OCI-LY3 (cell line): ENCODE measurements at regions not wholly inside any gene's neighbourhood (a gene's known extent, or its start where the extent isn't known, plus 50 kb on each side); places are given as distances from the start of the nearest gene placed in this dataset.

Source experiments
- H2AFZ ChIP-seq: fragments of 200-600, 300-600 bp; shearing (Covaris generic); 2 replicates; pipeline ENCODE4 v1.6.0; 2014; ENCODE audit warnings: antibody characterized with exemption, low read depth, low read length
- H3K27ac ChIP-seq: fragments of 200-600, 300-600 bp; sonication (generic); 2 replicates; pipeline ENCODE4 v1.5.1; 2014; ENCODE audit warnings: mild to moderate bottlenecking, low read length, moderate library complexity, mixed read lengths
- H3K27me3 ChIP-seq: fragments of 200-600, 300-600 bp; sonication (generic); 2 replicates; pipeline ENCODE4 v1.6.1; 2014; ENCODE audit warnings: low read depth, low read length, mixed read lengths
- H3K36me3 ChIP-seq: fragments of 200-600, 300-600 bp; sonication (generic); replicated peaks from 2 replicates; pipeline ENCODE3; 2014; ENCODE audit warnings: low read depth, low read length, mixed read lengths
- H3K4me1 ChIP-seq: fragments of 300-600, 200-600 bp; sonication (generic); 2 replicates; pipeline ENCODE4 v1.6.1; 2014; ENCODE audit warnings: low read length, mixed read lengths
- H3K4me2 ChIP-seq: fragments of 200-600, 300-600 bp; sonication (generic); 2 replicates; pipeline ENCODE4 v1.6.1; 2014; ENCODE audit warnings: low read length, mixed read lengths
- H3K4me3 ChIP-seq: fragments of 300-600, 200-600 bp; sonication (generic); 2 replicates; pipeline ENCODE4 v1.5.1; 2014; ENCODE audit warnings: antibody characterized with exemption, mild to moderate bottlenecking, low read length, moderate library complexity
- H3K79me2 ChIP-seq: fragments of 300-600, 200-600 bp; shearing (Covaris generic); 2 replicates; pipeline ENCODE4 v1.6.1; 2014; ENCODE audit warnings: mild to moderate bottlenecking, low read length, mixed read lengths
- H3K9ac ChIP-seq: fragments of 300-600, 200-600 bp; shearing (Covaris generic); 2 replicates; pipeline ENCODE4 v1.6.0; 2014; ENCODE audit warnings: mild to moderate bottlenecking, low read length, moderate library complexity
- H3K9me3 ChIP-seq: fragments of 200-600, 300-600 bp; shearing (Covaris generic); 2 replicates; pipeline ENCODE4 v1.6.1; 2014; ENCODE audit warnings: low read length, mixed read lengths; ENCODE audit not compliant: insufficient read depth
- H4K20me1 ChIP-seq: fragments of 200-600, 300-600 bp; sonication (generic); 2 replicates; pipeline ENCODE4 v1.6.1; 2016; ENCODE audit warnings: low read length, mixed read lengths; ENCODE audit not compliant: insufficient read depth
- EZH2phosphoT487 ChIP-seq: fragments of 200-600 bp; shearing (Covaris generic); IDR thresholded peaks from 2 replicates; pipeline ENCODE4 v1.6.1; 2018; ENCODE audit warnings: antibody characterized with exemption, mixed run types, low read depth
- TF ChIP-seq, protein P1 (sequence below): fragments of 200-600, 300-600 bp; sonication (generic); IDR thresholded peaks from 2 replicates; pipeline ENCODE4 v1.5.1; 2014; ENCODE audit warnings: antibody characterized with exemption, low read length, low read depth

DNA sequence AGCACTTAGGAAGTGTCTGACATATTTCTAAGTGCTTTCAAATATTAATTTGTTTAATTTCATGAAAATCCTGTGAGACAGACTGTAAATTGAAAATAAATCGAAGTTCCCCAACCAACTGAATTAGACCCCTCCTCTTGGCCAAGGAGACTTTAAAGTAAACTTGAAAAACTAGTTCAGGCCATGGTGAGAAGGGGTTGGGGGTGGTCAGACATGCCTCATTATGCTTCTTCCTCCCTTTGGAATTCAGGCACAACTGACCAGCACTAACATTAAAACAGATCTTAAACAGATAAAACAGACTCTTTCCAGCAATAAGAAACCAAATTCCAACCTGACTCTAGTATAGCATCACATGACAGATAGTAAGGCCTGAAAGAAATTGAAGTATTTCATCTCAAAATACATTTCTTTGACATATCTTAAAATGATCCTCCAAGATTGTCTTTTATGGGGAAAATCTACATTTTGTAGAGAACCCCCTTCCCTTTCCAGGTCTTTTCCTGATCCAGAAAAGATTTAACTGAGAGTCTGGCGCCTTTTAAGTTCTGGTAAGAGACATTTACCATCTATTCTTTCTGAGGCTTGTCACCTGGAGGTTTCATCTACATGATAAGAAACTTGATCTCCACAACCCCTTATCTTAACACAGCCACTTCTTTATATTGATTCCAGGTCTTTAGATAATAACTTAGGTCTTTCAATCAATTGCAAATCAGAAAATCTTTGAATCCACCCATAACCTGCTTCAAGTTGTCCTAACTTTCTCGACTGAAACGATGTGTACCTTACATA is 336.5 kb downstream of the PCDH20 start:
- Histone ChIP-seq H4K20me1 (no peaks in the 10 kb centered on the region), H3K9ac (no peak overlapping the region), H2AFZ (no peak overlapping the region), H3K27me3 (no peaks in the 10 kb centered on the region), H3K27ac (no peak overlapping the region), H3K4me3 (no peak overlapping the region), H3K9me3 (no peaks in the 10 kb centered on the region), H3K4me1 (peaks cover 7% of the 10 kb centered on the region), H3K79me2 (no peaks in the 10 kb centered on the region), H3K4me2 (no peak overlapping the region), H3K36me3 (peaks cover 2% of the 10 kb centered on the region)
- TF ChIP-seq, protein P1, sequence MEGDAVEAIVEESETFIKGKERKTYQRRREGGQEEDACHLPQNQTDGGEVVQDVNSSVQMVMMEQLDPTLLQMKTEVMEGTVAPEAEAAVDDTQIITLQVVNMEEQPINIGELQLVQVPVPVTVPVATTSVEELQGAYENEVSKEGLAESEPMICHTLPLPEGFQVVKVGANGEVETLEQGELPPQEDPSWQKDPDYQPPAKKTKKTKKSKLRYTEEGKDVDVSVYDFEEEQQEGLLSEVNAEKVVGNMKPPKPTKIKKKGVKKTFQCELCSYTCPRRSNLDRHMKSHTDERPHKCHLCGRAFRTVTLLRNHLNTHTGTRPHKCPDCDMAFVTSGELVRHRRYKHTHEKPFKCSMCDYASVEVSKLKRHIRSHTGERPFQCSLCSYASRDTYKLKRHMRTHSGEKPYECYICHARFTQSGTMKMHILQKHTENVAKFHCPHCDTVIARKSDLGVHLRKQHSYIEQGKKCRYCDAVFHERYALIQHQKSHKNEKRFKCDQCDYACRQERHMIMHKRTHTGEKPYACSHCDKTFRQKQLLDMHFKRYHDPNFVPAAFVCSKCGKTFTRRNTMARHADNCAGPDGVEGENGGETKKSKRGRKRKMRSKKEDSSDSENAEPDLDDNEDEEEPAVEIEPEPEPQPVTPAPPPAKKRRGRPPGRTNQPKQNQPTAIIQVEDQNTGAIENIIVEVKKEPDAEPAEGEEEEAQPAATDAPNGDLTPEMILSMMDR: no peak
- TF ChIP-seq EZH2phosphoT487: no peak

DNA sequence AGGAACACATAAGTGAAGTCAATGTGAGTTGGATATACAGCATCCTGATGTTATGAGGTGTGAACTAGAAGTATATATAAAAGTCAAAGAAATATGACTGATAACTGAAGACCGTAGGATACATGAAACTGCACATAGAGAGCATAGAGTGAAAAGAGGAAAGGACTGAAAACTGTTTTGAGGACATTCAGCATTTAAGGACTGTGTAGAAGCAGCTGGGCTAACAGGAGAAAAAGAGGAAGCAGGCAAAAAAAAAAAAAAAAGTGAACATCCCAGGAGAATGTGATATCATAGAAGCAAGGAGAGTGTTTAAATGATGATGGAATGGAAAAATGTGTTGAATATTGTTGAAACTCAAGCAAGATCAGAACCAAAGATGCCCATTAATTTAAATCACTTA is 363.5 kb downstream of the PCDH20 start:
- H3K27me3 ChIP-seq: no peaks in the 10 kb centered on the region
- no peaks in the 10 kb centered on the region for H3K36me3 ChIP-seq
- H3K4me3 ChIP-seq: no peak overlapping the region
- no peak for TF ChIP-seq EZH2phosphoT487
- TF ChIP-seq, protein P1: no peak
- H4K20me1 ChIP-seq: no peaks in the 10 kb centered on the region
- no peak overlapping the region for H3K9ac ChIP-seq
- peaks cover 27% of the 10 kb centered on the region for H3K4me1 ChIP-seq
- no peaks in the 10 kb centered on the region for H3K9me3 ChIP-seq
- no peak overlapping the region for H2AFZ ChIP-seq
- no peaks in the 10 kb centered on the region for H3K79me2 ChIP-seq
- H3K27ac ChIP-seq: no peak overlapping the region
- peak overlapping the region; percentile 44 for H3K4me2 ChIP-seq

DNA sequence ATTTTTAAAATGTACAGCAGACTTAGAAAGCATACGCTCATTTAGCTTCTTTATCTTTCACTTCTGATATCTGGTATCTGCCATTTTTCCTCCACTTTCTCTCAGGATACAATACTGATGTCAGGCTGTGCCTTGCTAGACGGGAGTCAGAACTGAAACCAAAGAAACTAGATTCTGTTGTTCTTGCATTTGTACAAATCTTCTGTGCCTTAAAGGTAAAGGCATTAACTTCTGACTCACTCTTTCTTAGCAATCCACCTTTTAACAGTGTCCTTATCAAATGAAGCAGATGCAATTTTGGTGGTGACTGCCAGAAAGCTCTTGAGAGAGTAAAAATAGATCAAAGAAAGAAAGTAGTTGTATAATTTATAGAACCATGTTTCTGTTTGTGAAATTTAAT is 370.4 kb downstream of the PCDH20 start:
- H3K9me3 ChIP-seq: no peaks in the 10 kb centered on the region

DNA sequence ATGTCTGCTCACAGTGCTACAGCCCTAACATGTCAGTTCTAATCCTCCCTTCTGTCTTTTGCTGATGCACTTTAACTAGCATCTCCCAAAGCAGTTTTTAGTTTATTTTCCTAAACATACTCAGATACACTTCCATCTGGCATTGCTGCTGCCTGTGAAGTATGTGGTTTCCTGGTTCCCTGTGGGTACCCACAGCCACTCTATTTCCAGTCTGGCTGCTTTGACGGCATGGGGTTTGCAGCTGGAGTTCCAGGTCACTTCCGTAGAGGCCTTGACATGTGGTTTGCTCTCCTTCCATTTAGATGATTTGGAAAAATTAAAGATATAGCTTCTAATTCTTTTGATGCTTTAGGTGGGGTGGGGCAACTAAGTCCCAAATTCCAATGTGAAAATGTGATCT is 375.5 kb downstream of the PCDH20 start:
- H3K36me3 ChIP-seq: no peaks in the 10 kb centered on the region
- no peak for TF ChIP-seq EZH2phosphoT487
- TF ChIP-seq, protein P1: no peak
- no peak overlapping the region for H3K9ac ChIP-seq
- H3K4me2 ChIP-seq: no peak overlapping the region
- peaks cover 7% of the 10 kb centered on the region; the same call in 1 of the 2 replicates for H3K4me1 ChIP-seq
- H3K79me2 ChIP-seq: no peaks in the 10 kb centered on the region
- no peaks in the 10 kb centered on the region for H3K27me3 ChIP-seq
- H4K20me1 ChIP-seq: no peaks in the 10 kb centered on the region
- no peaks in the 10 kb centered on the region for H3K9me3 ChIP-seq
- no peak overlapping the region for H3K4me3 ChIP-seq
- no peak overlapping the region for H2AFZ ChIP-seq
- no peak overlapping the region for H3K27ac ChIP-seq

More for the DNA sequence above, 370.4 kb downstream of the PCDH20 start:
- Histone ChIP-seq H3K79me2 (no peaks in the 10 kb centered on the region), H3K36me3 (no peaks in the 10 kb centered on the region), H2AFZ (peak overlapping the region; percentile 16; the same call in 1 of the 2 replicates), H3K4me1 (peaks cover 22% of the 10 kb centered on the region), H3K4me2 (peak overlapping the region; percentile 16), H3K27me3 (no peaks in the 10 kb centered on the region), H3K27ac (no peak overlapping the region), H3K4me3 (no peak overlapping the region), H3K9ac (no peak overlapping the region), H4K20me1 (no peaks in the 10 kb centered on the region)
- no peak for TF ChIP-seq EZH2phosphoT487
- TF ChIP-seq, protein P1: no peak
